SIG-M5 (cell line): ENCODE measurements at regions not wholly inside any gene's neighbourhood (a gene's known extent, or its start where the extent isn't known, plus 50 kb on each side); places are given as distances from the start of the nearest gene placed in this dataset.

Source experiments
- DNase-seq: peaks from one replicate; lab custom pipeline; 2025; lab: John Stamatoyannopoulos, UW

DNA sequence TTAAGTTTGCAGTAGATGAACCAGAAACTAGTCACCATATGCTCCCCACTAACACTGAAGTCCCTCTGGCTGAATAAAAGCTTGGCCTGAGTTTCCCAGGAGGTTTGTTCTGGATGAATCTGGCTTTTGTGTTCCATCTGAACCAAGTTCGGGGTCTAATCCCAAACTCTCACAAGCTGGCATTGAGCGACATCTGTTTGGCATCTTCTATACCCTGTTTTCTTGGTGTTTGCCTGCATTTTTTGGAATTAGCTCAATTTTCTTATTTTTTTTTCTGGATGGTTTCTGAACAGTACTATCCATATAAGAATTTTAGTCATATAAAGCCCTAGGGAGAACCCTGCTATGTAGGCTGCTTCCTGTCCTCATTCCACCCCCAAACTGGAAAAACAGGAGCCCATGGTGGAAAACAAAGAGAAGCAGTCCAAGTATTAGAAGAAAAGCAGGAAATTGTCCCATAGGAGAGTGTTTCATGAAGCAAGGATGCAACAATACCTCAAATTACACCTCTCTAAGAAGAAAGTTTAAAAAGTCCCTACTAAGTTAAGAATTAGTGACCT lies 737.1 kb downstream of the DHX35 start:
- no peak for DNase-seq

- no peak for DNase-seq
These were observed 736.6 kb downstream of the DHX35 start for GRCh38 chr20:39698752-39699151.

DNA sequence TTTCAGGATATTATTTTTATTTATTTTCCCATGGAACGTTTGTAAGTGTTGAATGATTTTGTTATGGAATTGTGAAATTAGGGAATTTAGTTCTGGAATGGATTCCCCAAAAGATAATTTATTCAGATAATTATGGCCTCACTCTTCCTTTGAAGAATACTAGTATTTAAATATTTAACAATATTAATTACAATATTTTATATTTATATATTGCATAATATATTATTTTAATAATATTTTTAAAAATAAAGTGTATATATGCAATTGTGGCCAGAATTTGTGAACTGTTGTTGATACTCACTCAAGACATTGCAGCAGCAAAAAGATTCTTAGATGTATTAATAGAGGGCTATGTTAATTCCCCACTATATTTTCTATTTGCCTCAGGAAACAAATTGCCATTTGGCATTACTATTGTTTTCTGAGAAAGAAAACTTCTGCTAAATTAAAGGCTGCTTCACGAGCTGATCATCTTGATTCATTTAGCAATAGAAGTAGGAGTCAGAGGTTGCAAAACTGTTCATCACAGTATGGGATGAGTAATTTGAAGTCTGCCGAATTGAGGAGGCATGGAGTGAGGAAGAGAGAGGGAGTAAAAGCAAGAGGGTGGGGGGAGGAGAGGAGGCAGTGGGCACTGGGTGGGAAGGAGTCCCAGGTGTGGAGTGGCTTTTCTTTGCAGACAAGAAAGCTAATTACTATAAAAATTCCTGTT lies 729.2 kb downstream of the DHX35 start:
- no peak for DNase-seq

- no peak for DNase-seq
These were observed 714.8 kb downstream of the DHX35 start for GRCh38 chr20:39676857-39677391.

DNA sequence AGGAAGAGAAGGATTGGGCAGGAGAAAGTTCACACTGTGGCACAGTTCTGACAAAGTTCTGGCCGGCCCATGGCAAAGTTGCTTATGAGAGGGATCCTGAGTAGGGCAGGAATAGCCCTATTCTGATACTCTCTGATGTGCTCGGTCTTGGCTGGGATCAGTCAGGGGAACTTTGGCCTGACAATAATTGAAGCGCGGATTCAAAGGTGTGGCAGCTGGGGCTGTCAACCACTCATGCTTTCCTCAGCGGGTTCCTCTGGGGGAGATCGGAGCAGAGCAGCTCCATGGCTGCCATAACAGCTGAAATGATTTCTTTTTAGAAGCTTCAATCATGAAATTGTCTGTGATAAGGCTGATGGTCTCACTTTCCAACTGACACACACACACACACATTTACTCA lies 714.1 kb downstream of the DHX35 start:
- DNase-seq: no peak

DNA sequence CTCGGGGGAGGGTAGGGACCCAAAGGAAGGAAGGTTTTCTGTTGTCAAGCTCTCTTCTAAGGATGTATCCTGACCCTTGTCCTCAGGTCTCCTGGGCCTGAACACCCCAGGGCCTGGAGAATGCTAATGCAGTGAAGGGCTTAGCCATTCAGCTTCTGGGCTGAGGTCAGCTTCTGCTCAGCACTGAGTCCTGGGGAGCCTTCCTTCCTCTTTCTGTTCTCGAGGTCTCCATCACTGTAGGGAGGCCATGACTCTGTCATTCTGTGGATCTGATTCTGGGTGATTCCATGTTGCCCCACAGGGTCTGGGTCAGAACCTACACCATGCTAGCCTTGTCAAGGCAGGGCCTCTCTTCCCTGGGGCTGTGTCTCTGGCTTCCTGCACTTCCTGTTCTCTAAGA lies 712.7 kb downstream of the DHX35 start:
- DNase-seq: no peak

DNA sequence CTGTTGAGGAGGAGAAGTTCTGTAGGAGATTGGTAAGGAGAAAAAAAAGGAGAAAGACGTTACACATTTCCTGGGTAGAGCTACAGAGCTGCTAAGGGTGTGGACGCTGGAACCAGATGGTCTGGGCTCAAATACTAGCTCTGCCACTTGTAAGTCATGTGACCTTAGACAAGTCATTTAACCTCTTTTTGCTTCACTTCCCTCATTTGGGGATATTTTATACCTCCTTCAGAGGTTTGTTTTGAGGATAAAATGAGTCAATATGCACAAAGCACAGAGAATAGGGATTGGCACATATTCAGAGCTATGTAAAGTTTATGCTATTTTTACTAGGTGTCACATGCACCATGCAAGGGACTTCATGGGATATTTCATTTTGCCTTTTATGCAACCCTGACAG lies 708.8 kb downstream of the DHX35 start:
- no peak for DNase-seq

DNA sequence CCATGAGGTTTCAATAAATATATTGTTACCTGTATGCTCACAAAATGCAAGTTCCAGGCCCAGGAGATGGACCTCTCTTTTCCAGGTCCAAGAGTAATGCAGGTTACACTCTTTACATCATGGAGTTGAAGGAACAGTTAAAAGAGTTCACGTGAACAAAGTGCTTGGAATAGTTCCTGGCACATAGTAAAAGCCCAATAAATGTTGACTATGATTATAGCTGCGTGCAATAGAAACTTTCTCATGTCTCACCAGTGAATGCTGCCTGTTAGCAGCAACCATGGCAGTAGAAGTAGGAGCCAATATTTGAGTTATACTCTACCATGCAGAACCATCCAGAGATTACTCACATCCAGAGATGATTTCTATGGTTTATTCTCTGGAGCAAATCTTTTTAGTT lies 707.5 kb downstream of the DHX35 start:
- DNase-seq: no peak

DNA sequence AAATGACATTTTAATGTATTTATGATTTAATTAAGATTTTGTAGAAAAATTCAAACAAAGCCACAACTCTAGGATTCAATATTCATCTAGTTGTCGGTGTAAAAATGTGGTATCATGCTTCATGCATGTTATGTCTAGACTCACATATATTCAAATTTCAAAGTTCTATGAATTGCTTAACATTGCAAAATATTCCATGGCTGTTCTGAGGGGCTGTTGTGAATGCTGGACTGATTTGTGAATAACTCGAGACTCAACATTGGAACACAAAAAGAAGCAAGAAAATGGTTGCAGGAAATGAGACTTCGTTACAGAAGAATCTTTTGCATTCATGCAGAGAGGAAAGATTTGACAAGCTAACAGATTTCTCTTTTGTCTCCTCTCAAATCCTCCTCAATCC lies 705.9 kb downstream of the DHX35 start:
- DNase-seq: no peak

DNA sequence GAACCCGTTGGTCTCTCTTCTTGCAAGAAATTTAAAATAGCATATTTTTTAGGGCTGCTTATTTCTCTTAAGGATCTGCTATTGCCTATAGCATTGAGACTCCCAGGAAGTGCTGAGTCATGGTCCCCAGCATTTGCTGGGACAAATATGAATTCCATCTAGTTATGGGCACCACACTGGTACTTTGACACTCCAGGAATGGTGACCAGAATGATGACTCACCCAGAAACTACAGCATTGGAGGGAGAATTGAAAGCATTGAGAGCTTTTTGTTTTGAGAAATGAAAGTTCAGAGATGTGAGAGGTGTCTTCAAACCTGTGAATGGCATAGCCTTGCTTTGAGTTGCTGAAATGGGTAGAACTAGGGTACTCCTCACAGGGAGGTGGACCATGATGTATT lies 699.7 kb downstream of the DHX35 start:
- no peak for DNase-seq

GRCh38 chr20:39660965-39661364 lies 698.8 kb downstream of the DHX35 start:
- no peak for DNase-seq

DNA sequence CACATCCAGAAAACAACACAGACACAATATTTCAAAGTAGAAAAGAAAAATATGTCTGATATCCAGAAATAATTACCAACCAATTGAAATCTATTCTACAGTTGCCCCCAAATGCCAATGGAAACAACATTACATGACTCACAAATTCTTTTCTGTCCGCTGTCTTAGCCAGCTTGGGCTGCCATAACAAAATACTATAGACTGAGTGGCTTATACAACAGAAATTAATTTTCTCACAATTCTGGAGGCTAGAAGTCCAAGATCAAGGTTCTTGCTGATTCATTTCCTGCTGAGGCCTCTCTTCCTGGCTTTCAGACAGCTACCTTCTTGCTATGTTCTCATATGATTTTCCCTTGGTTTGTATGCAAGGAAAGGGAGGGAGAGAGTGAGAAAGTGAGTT lies 698.1 kb downstream of the DHX35 start:
- DNase-seq: no peak

DNA sequence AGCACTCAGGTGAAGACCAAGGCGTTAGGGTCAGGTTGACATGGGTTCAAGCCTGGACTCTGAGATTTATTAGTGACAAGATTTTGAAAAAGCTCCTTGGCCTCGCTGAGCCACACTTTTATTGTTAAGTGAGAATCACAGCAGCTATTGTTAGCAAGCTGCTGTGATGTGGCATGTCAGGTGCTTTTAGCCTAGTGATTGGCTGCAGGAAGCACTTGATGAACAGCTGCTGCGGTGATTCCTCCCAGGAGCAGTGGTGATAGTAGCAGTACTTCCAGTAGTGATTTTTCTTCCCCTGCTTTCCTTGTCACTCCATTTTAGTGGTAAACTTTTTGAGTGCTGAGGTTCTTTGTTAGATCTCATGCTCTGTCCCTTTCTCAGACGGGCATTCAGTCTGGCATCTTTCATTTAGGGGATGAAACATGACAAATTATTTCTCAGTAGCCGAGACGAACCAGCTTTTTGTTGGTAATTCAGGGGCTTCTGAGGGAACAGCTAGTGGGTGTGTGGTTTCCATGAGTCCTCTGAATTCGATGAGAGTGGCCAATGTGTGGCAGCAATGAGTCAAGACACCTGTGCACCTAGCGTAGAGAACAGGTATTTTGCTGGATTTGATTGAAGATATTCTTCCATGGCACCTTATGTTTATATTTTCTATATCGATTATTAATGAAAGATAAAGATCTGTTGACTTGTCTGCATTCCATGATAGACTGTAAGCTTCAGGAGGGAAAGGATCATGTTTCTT lies 696.7 kb downstream of the DHX35 start:
- DNase-seq: no peak

DNA sequence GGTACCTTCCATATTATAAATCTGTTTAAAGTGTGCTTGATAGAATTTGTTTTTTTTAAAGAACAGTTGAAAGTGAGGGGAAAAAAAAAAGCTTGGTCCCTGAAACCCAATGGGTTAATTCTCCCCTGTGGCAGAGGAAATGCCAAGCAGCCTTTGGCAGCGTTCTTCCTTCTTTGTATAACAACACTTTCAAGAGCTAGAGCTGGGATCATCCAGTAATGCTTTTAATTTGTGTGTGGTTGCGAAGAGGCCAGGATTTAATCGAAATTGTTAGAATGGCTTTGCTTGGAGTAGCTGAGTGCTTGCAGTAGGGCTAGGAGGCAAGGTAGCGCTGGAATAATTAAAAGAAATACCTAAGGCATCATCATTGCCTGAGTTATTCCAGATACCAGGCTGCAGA lies 692.0 kb downstream of the DHX35 start:
- DNase-seq: no peak

DNA sequence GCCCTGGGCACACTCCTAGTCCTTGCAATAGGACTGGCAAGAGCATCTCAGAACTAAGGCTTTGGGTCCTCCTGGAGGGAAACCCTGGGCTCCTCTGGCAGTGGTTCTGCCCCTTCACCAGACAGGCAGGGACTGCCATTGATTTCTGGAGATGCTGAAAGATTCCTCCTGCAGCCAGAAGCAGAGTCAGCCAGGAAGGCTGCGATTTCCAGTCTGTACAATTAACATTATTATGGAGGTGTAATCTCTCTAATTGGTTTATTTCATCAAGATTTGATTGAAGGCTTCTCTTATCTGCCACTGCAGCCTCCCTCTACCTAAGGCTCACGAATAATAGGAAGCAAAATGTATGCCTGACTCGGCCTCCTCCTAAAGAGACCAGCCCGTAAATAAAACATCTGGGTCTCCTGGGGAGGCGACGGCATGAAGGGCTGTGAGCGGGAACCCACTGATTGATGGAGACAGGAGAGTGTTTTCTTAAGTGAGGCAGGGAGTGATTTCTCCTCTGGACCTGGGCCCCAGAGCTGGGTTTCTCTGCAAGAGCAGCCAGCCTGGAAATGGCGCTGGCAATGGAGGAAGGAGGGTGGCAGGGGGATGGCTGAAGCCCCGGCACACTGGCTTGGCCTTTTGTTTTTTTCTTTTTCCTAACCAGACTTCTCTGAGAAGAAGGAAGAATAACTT lies 689.6 kb downstream of the DHX35 start:
- no peak for DNase-seq

GRCh38 chr20:39646874-39647413 lies 684.8 kb downstream of the DHX35 start:
- no peak for DNase-seq

DNA sequence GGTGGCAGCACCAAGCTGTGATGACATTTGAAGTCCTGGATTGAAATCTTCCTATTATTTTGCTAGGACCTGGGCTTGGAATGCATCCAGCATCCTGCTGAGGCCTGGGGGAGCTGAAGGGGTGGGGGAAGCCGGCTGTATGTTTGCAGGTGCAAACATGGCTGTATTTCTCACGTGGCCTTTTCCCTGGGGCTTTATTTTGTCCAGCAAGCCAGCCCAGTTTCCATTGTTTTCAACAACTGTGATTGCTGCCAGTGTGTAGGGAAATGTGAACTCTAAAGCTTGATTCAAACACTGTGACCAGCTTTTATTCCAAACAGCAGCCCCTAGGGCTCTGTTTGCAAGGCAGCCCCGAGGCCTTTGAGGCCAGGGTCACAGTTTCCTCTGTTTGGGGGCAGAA lies 683.0 kb downstream of the DHX35 start:
- DNase-seq: no peak

GRCh38 chr20:39643292-39643691 lies 681.1 kb downstream of the DHX35 start:
- DNase-seq: no peak

DNA sequence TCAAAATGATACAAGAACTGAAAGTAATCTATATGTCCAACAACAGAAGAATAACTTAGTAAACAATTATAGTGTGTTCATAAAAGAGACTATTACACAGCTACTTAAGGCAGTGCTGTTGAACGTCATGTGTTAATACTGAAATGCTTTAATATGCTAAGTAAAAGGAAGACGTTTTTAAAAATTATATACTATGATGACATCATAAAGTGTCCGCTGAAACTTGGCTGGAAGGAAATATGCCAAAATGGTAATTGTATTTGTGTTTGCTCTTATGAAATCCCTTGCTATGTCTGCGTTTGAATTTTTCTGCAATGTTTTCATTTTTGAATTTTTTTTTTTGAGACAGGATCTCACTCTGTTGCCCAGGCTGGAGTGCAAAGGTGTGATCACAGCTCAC lies 679.3 kb downstream of the DHX35 start:
- no peak for DNase-seq

GRCh38 chr20:39640147-39640546 lies 678.0 kb downstream of the DHX35 start:
- DNase-seq: no peak

DNA sequence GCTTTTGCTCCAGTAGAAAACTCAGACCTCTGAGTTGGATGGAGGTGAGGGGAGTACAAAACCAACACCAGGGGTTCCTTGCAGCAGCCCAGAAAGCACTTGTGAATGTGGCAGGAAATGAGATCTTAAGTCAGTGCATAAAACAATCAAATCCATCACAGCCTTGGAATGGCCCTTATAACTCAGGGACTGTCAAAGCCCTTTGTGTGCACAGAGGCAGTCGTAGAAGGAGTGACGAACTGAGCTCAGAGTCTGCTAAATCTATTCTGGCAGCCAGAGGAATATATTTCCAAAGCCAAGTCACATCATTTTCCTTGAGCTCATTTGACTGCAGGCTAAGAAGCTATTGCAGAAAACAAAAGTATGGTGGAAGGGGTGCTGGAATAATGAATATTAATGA lies 676.6 kb downstream of the DHX35 start:
- no peak for DNase-seq

DNA sequence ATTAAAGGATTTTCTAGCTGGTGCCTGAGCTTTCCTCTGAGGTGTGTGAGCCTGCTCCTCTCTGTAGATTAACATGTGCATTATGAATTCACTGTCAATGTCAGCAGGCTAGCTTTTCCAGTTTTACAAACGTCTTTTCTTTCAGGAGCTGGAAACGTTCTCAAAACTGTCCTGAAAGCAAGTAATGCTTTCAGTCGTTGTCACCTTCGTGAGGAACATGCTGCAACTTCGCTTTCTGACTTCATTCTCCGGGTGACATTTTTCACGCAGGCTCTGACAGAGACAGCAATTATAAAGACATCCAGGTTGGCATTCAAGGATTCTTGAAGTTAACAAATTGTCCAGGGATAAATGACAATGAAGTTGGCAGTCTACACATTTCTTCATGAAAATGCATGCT lies 671.5 kb downstream of the DHX35 start:
- DNase-seq: no peak
